Stimulated activated CD8-positive, alpha-beta memory T cell treated with anti-CD3 and anti-CD28 coated beads, Interleukin-4, amount 100 ng/mL, for 1 hour (primary cell): ENCODE measurements at regions not wholly inside any gene's neighbourhood (a gene's known extent, or its start where the extent isn't known, plus 50 kb on each side); places are given as distances from the start of the nearest gene placed in this dataset.

Experiments used
- DNase-seq, 2 donors: peaks; one replicate each; pipeline ENCODE4 v3.0.0-alpha.2; 2020; ENCODE audit warnings: low read depth in 2 of 2, low spot score in 1 of 2

DNA sequence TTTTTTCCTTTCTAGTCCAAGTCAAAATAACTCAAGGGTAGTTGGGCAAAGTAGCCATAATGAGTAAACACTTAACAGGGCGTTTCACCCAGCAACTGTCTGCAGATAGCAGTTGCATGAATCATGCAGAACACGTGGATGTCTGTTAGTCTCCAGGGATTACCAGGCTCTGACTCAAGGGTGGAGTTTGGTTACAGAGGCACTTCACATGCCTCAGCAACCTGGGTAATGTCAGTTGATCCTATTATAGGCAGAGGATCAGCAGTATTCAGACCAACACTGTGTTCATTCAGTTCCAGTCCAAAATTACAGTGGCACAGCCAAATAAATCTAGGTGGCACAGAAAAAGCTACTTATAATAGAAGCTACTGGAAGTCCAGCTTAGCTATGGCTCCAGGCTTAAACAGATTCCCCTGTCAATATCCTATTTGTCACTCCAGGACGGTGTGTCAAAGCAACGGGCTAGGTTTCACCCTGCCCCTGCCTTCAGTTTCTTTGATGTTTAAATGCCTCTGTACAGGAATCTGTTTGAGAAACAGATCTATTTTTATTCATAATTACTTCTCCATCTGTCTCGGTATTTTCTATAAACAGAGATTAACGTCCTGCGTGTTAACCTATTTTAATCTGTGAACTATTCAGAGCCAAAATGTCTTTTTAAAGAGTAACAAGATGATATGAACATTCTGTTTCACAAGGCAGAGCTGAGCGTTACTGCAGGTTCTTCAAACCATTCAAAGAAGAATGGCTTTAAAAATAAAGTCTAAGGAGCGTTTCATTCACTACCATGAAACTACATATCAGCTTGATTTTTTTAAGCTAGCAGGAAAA is 162.6 kb upstream of the AKR1E2 start:
- DNase-seq, result no peak

DNA sequence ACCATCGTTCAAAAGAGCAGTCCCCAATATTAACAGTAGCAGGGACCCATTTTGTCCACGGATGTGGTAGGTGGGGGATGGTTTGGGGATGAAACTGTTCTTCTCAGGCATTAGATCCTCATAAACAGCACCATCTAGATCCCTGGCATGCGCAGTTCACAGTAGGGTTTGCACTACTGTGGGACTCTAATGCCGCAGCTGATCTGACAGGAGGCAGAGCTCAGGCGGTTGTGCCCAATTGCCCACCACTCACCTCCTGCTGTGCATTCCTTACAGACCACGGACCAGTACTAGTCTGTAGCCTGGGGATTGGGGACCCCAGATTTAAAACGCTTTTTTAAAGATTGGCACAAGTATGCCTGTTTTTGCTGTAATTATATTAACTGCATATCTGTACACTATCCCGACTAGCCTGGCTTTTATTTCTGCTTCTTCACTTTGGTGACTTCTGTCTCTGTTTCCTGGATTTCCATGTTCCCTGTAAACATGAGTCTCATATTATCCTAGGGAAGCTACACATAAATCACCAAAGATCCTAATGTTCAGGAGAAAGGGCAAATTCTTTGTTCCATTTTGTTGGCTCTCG is 163.3 kb upstream of the AKR1E2 start:
- no peak for DNase-seq

DNA sequence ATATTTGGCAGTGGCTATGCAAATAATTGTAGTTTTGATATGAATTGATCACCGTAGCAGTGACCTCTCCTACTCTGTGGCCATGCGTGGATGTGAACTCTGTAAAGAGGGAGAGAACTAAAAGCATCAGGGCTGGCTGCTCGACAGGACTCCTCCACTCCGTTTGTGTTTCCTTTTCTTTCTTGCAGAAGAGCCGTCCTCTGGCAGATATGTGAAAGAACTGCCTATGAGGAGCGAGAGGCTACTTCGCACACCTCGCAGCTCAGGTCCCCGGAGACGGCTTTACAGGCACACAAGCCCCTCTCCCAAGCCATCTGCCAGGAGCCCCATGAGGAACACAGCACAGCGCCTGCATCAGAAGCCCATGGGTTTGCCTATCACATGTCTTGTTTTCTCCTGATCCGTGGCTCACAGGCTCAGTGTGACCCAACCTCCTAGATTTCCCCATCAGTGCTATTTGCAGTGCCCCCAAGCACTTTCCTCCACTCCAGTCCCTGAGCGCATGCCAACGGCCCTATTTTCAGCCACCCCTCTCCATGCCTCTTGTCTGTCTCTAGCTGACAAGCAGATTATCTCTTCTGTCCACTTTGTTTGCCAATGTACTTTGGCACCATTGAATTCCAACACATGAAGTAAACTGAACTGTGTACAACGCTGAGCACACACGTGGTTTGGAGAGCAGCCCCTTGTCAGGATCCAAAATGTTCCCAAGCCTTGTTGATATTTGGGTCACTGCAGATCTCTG is 164.3 kb upstream of the AKR1E2 start:
- DNase-seq, result no peak

DNA sequence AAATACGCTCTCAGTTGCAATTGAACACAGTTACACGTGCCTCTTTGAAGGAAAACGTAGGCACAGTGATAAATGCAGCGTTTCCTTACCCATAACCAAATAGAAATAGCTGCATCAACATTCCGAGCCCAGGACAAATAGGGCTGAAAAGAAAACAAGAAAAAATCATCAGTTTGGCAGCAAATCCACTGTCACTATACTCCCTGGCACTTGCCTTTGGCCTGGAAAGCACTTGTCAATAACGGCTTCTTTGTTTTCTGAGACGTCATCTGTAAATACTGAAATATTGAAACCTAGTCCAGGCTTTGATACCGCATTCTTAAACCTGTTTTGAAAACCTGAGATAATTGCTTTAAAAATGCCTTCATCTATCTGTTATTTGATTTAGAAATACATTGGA is 167.2 kb upstream of the AKR1E2 start:
- no peak for DNase-seq

DNA sequence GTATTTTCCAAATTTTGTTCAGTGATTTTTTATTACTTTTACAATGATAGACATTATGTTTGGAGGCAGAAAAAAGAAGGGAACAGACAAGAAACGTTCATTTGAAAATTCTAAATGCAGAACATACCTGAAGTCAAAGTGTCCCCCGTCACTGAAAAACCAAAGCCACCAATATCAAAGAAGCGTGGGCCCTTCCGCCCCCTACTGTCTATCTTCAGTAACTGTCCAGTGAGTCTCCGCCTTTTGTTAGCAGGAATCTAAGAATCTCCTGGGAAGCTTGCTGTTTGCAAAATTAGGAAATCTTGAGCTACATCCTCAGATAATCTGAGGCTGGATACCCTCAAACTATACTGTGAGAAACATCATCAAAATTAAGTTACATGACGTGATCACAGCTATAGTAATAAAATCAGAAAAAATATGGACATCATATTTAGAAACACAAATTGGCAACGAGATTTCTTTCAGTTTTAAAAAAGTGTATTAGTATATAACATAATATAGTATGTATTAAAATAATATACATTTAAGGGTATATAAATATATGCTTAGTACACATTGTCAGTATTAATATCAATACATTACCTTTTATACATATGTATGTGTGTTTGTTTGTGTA is 169.3 kb upstream of the AKR1E2 start:
- peak in 1 of 2 donors; percentile 20 for DNase-seq

DNA sequence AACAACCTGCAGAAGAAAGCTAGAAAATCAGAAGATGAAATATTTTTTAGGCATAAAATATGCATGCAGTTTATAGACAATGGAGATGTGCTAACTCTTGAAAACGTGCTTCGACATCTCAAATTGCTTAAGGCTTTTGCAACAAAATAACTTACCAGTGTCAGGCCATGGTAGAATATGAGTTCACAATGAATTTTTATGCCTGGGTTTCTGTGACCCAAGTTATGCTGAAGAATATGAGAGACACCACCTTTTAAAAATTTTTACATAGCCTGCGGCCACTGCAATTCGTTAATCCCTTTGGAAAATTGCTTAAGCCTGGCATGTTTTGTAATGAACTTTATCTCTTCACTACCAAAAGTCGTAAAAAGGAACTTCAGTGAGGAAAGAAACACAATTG is 170.1 kb upstream of the AKR1E2 start:
- DNase-seq, result no peak

DNA sequence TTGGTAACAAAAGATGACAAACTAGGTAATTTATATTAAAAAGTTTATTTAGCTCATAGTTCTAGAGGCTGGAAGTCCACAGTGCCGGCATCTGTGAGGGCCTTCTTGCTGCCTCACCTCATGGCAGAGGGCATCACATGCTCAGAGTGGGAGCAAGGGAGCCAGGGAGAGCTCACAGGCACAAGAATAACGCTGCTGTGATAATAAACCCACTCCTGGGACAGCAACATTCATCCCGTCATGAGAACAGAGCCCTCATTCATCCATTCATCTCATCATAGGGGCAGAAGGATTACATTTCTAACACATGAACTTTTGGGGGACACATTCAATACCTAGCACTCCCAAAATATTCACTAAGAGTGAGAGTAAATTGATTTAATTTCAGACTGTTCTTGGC is 170.6 kb upstream of the AKR1E2 start:
- DNase-seq, result no peak

DNA sequence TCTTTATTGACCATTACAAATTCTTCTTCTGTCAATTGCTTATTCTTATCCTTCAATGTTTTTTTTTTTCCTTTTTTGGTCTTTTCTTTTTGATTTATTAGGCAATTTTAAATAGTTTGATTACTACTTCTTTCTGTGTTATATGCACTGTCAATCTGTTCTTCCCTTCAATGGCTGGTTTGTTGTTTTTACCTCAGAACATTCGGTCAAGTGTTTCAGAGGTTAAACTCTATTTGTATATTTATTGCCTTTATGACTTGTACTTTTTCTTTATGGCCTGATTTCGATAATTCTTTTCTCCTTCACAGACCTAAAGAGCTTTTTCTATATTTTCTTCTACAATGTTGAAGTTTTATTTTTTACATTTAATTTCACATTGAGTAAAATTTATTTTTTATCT is 171.5 kb upstream of the AKR1E2 start:
- DNase-seq, result no peak

DNA sequence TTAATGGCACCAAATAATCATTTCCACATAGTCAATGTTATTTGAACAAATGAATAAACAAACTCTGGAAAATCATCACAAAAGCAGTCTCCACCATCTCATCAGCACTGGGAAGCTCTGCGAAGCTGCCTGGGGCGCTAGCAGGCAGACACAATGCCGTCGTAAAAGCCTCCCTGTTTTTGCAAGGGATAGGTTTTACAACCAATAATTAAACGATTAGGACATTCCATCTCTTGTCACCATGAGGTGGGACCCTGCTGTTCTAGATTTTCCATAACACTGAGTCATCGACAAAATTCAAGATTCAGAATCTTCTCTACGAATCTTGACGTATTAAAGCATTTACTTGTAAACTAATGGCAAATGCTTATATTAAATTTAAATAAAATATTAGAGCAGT is 172.8 kb upstream of the AKR1E2 start:
- no peak for DNase-seq

DNA sequence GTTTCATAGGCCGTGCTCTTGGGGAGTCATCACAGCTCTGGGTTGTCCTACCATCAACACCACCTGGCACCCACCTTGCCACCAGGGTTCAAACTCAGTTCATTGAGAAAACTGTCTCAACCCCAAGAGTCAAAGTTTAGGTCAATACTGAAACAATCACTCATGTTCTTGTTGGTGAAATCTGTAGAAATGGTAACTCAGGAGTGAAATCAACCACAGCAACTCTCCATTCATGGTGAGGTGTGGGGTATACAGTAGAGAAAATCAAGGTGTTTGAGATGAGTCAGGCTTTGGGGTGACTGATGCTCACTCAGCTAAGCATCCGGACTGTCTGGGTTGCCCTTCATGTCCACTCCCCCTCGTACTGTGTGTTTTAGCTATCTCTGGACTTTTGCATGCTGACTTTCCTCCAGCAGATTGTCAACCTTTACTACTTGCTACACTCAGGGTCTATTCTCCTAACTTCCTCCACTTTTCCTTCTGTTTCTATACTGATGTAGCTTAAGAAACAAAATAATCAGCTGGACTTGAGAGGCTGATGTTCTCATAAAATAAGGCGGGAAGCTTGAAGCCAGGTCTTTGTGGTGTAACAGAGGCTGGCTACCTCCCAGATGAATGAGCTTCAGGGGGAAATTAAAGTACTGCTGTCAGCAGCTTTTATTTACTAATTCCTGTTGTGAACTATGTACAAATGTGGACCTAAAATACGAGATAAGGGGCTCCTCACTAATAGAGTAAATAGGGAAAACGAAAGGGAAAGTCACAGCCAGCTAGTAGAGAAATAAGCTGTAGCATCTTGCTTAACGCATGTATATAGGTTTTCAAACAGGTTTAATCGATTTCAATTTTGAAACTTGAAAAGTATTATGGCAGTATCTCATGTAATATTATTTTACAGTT is 173.6 kb upstream of the AKR1E2 start:
- DNase-seq, result no peak

DNA sequence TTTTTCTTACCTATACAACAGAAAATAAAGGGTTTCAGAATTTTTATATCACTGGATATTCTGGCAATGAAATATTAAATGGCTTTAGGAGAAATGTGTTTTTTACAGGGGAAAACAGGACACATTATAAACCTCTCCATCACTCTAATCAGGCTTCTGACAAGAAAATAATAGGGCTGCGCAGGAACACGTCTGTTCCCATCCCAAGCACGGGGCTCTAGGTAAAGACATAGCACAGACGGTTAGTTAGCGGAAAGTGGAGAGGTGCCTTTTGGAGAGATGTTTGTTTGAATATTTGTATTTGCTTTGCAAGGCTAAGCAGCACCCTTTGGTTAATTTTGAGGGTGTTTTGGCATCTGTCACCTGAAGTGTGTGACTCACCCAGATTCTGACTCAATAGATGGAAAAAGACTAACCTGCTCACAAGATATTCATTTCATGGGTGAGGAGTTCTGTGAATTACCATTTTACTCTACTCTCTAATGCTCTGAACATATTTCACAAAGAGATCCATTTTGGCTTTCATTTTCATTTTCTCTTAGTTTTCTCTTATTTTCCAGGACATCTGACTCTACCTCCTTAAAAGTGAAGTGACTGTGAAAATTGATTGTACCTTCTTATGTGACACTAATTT is 174.5 kb upstream of the AKR1E2 start:
- no peak for DNase-seq

DNA sequence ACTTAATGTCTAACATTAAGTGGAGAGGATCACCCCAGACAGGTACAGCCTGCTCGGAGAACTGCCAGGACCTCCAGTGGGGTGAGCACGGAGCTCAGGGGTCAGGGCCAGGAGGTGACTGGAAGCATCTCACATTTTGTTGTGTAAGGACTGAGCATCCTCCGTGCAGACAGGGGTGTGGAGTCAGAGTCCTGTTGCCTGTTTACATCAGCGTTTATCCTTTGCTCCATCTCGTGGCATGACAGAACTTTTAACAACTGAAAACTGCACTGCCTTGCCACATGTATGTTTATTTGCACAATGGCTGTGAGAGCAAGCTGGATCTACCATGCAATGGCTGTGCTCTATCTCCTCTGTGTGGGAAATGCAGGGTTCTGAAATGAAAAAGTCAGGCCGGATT is 175.4 kb upstream of the AKR1E2 start:
- DNase-seq, result no peak

DNA sequence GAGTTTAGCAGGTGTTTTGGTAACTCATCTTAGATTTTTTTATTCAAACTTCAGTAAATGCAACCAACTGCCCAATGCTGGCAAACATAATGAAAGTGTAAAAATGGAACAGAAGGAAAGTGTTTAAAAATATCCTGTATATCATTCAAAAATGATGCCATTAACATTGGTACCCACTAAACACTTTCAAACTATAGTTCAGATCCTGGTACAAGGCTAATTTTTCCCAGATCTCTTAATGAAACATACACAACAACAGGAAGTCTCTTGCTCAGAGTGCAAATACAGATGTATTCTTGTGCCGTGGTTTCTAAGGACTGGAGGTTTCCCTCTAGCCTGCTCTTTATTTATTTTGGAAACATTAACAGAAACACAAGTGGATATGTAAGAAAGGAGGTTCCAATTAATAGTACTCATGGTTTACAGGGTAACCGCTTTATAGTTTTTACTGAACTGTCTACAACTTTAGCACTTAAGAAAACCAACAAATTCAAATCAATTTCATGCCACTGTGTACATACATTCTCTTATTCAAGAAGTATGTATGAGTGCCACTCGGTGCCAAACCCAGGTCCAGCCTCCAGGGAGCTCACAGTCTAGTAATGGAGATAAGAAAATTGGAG is 176.0 kb upstream of the AKR1E2 start:
- no peak for DNase-seq

DNA sequence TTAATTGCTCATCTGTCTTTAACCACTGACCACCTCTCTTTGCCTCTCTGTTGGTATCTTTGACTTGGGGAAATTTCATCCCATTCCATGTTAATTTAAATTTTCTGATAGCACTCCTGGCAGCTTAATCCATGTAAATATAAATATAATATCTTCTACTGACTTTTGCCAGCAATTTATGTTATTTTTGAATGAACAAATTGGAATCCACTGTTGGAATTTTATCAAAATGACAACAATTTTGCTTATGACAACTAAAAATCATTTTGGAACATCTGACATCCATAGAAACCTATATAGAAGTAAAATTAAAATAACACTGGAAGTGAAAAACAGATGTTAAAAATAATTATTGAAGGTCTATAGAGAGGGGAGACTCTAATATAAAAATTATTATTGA is 176.5 kb upstream of the AKR1E2 start:
- no peak for DNase-seq

DNA sequence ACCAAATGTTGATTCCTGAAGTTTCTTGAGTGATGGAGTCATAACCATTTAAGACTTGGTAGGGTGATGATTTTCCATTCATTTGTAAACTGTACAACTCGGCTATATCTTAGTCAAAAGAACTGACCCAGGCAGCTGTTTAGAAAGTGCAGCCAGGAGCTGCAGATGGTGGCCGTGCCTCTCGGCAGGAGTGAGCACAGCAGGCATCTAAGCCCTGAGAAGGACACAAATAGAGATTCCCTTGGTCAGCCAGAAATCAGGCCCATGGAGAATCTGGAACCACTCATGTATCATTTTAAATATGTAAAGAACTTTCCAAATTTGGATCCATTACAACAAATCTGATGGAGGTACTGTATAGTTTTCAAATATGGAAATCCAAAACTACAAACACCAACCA is 177.0 kb upstream of the AKR1E2 start:
- no peak for DNase-seq

DNA sequence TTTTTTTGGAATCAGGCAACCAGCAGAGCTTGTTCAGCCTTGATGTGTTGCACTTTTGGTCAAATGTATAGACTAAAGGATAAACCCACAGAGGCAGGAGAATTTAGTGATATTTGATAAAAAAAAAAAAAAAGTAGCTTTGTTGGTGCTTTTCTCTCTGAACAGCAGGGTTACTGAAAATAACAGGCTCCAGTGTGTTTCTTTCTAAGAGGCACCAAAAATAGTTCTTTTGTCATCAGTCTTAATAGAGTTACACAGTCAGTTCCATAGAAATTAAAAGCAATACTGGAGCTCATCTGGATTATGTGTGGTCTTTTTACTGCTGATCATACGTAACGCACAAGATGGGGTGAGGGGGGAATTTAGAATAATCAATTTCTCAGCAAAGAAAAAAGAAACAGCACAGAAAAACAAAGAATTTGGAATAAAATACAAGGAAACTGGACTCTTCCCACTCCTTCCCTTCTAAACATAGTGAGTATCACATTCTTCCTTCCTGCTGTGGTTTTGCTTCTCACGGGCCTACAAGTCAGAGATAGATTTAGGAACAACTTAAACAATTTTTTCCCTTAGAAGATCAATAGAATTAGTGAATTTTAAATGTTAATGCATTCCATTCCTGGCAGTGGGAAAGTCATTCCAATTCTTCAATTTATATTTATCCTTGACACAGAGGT is 178.8 kb upstream of the AKR1E2 start:
- no peak for DNase-seq

DNA sequence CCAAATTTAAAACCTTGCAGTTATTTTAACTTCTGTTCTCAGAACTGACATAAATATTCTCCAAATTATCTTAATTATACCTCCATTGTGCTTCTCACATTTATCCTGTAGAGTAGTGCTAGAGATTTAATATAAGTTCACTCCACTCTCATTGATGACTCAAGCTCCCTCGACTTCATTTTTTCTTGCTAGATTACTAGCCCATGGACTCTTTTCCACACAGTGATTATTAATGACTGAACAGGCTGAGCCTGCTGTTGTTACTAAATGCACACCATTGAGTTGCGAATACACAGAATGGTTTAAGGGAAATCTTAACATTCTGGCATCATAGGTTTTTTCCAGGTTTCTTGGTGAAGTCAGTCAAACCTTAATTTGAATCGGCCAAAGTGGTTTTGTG is 179.5 kb upstream of the AKR1E2 start:
- no peak for DNase-seq

DNA sequence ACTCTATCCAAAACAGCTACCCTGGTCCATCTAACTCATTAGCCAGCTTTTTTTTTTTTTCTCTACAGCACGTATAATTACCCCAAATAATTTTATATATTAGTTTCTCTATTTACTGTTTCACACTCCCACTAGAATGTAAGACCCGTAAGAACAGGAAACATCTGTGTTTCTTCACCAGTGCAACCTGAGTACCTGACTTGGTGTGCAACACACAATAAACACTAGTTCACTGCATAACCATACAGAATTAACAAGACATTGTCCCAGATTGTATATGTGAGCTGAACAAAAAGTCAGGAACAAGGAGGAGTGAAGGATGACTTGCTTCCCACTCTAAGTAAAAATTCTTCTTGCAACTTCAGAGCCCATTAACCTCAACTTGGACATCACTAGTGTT is 180.2 kb upstream of the AKR1E2 start:
- no peak for DNase-seq

DNA sequence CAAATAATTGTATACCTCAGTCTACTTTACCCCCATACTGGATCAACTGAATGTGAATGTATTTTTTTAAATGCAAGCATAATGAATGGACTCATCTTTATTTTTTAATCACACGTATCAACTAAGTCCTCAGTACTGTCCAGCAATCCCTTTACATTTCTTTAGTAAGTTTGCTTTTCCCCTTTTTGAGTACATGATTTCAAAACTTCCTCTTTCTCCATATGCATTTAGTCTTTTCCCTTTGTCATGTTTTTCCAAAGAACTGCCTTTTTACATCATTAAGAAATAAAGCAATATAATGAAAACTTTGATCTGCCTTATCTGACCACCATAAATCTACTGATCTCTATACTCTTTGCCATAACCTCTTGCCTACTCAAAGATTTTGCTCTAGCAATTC is 182.5 kb upstream of the AKR1E2 start:
- DNase-seq, result no peak
